ENCODE measurements at regions not wholly inside any gene's neighbourhood (a gene's known extent, or its start where the extent isn't known, plus 50 kb on each side); places are given as distances from the start of the nearest gene placed in this dataset.

DNA sequence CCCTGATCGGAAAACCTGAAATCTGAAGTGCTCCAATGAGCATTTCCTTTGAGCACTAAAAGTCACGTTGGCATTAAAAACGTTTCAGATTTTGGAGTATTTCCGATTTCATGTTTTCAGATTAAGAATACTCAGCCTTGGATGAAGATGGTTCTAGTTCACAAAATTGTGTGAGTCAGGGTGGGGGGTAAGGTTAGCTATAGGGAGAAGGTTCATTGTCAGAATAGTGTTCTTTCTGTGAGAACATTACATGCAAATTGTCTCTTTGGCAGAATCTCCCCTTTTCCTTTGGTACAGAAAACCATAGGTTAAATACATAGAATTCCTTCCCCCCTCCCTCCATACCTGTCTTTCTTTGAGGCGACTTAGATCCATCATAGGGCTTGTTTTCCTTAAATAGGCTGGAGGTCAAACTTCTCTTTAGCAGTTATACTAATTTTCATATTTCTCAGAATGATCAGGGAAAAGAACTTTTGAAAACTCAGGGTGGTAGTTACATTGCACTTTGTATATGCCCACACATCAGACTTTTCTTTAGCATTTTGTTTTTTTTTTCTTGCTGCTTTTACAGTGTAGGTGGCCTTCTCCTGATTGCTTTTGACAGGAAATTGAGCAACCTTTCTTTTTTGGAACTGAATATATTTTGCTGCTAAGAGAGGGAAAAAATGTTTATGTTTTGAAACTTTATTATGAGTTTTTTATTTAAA, 503.5 kb downstream of the PCNX1 start:
- Mint-ChIP-seq H3K27ac (ENCODE audit: unreplicated experiment) (peak overlapping the region; percentile 31), H3K27me3 (ENCODE audit: low read depth) (no peaks in the 10 kb centered on the region), H3K4me1 (peaks cover 6% of the 10 kb centered on the region), H3K9me3 (peaks cover 3% of the 10 kb centered on the region), H3K36me3 (ENCODE audit: low read depth) (peaks cover 3% of the 10 kb centered on the region), H3K4me3 (no peak overlapping the region)
- DNase-seq (ENCODE audit: low read depth, low spot score): no peak
- TF ChIP-seq, protein P1, sequence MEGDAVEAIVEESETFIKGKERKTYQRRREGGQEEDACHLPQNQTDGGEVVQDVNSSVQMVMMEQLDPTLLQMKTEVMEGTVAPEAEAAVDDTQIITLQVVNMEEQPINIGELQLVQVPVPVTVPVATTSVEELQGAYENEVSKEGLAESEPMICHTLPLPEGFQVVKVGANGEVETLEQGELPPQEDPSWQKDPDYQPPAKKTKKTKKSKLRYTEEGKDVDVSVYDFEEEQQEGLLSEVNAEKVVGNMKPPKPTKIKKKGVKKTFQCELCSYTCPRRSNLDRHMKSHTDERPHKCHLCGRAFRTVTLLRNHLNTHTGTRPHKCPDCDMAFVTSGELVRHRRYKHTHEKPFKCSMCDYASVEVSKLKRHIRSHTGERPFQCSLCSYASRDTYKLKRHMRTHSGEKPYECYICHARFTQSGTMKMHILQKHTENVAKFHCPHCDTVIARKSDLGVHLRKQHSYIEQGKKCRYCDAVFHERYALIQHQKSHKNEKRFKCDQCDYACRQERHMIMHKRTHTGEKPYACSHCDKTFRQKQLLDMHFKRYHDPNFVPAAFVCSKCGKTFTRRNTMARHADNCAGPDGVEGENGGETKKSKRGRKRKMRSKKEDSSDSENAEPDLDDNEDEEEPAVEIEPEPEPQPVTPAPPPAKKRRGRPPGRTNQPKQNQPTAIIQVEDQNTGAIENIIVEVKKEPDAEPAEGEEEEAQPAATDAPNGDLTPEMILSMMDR (conservative IDR thresholded peaks at IDR 0.05): no peak

DNA sequence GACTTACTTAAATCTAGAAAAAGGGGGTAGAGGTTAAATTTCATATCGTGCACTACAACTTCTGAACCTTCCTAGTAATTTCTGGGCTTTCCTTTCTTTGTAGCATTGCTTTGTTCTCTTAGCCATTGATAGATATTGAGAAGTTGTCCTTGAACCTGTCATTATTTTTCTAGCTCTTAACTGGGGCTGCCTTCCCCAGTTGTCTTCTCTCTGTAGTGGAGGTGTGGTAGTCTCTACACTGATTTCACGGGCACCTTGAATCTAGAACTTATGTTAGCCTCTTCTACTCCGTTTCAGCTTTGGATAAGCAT, 504.0 kb downstream of the PCNX1 start:
- no peaks in the 10 kb centered on the region for H3K36me3 Mint-ChIP-seq (ENCODE audit: low read depth)
- no peaks in the 10 kb centered on the region for H3K27me3 Mint-ChIP-seq (ENCODE audit: low read depth)
- TF ChIP-seq, protein P1 (conservative IDR thresholded peaks at IDR 0.05): no peak
- no peaks in the 10 kb centered on the region for H3K9me3 Mint-ChIP-seq
- H3K4me1 Mint-ChIP-seq: peaks cover 6% of the 10 kb centered on the region
- no peak overlapping the region for H3K27ac Mint-ChIP-seq (ENCODE audit: unreplicated experiment)
- DNase-seq (ENCODE audit: low read depth, low spot score): no peak
- H3K4me3 Mint-ChIP-seq: no peak overlapping the region

DNA sequence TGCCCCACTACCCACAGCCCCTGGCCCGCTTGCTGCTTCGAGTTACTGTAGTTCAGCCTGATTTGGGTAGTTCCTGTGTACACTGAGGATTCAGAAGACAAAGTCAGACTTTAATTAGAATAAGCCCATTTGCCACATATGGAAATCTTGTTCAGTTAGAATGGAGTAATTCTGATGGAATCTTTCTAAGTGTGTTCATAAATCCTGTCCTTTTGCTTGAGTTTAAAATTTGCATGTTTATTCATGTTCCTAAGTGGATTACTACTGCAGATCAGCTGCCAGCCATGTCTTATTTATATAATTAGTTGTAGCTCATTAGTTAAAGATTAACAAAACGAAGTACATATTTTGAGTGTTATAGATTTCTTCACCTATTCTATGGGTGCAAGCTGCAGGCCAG, 504.5 kb downstream of the PCNX1 start:
- DNase-seq (ENCODE audit: low read depth, low spot score): no peak
- TF ChIP-seq, protein P1 (conservative IDR thresholded peaks at IDR 0.05): no peak
- Mint-ChIP-seq H3K27me3 (ENCODE audit: low read depth) (no peaks in the 10 kb centered on the region), H3K27ac (ENCODE audit: unreplicated experiment) (no peak overlapping the region), H3K4me1 (peaks cover 6% of the 10 kb centered on the region), H3K4me3 (no peak overlapping the region), H3K9me3 (no peaks in the 10 kb centered on the region), H3K36me3 (ENCODE audit: low read depth) (no peaks in the 10 kb centered on the region)

DNA sequence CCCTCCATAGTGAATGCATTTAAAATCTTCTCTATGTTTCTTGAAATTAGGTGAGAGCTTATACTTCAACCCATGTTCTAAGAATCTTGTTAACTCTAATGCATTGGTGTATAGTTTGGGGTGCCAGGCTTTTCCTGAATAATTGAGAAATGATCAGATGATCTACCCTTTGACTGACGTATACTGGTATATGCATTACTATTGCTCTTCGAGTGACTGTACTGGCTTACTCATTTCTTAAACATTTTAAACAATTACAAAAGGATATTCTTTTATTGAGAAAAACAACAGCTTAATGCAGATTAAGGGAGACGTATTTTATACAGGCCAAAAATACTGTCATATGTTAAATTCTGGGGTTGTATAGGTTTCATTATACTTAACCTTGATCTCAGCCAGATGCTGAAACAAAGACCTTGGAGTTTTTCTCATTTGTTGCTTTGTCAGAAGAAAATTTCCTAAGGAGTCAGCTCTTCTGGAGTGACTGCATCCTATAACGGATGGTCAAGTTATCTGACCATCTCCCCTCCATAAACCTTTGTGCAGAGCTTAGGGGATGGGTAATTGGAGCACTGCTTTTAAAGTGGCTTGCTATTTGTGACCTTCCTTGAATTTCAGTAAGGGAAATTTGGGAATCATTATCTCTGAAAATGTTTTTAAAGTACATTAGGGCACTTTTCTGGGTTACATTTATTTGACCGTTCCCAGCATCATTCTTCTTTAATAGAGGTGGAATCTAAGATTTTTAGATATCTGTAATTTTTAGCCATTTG, 507.6 kb downstream of the PCNX1 start:
- no peaks in the 10 kb centered on the region for H3K4me1 Mint-ChIP-seq
- H3K27me3 Mint-ChIP-seq (ENCODE audit: low read depth): no peaks in the 10 kb centered on the region
- TF ChIP-seq, protein P1 (conservative IDR thresholded peaks at IDR 0.05): no peak
- no peak for DNase-seq (ENCODE audit: low read depth, low spot score)
- no peak overlapping the region for H3K4me3 Mint-ChIP-seq
- no peaks in the 10 kb centered on the region for H3K9me3 Mint-ChIP-seq
- no peak overlapping the region for H3K27ac Mint-ChIP-seq (ENCODE audit: unreplicated experiment)
- H3K36me3 Mint-ChIP-seq (ENCODE audit: low read depth): peaks cover 13% of the 10 kb centered on the region

DNA sequence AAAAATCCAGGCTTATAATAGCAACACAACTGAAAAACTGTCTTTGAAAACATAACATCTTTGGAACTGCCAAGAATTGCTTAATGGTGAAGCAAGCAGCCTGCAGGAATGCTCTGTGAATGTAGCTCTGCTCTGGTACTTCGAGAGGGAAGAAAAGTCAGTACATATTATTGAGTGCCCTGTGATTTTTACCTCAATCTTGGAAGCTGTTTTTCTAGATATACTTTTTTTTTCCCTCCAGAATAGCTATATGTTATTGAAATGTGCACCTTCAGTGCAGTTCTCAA, 508.1 kb downstream of the PCNX1 start:
- Mint-ChIP-seq H3K27ac (ENCODE audit: unreplicated experiment) (no peak overlapping the region), H3K9me3 (no peaks in the 10 kb centered on the region), H3K4me1 (no peaks in the 10 kb centered on the region), H3K36me3 (ENCODE audit: low read depth) (peaks cover 13% of the 10 kb centered on the region), H3K27me3 (ENCODE audit: low read depth) (no peaks in the 10 kb centered on the region), H3K4me3 (no peak overlapping the region)
- DNase-seq (ENCODE audit: low read depth, low spot score): no peak
- TF ChIP-seq, protein P1 (conservative IDR thresholded peaks at IDR 0.05): no peak

Measured in neural crest cell (in vitro differentiated cells).